Activated naive CD4-positive, alpha-beta T cell treated with anti-CD3 and anti-CD28 coated beads, Interleukin-2, amount 10 ng/mL, durations not matched to agents 7 days and 5 days (primary cell): ENCODE measurements at regions not wholly inside any gene's neighbourhood (a gene's known extent, or its start where the extent isn't known, plus 50 kb on each side); places are given as distances from the start of the nearest gene placed in this dataset.

Experiments used
- CTCF ChIA-PET: fragments of 350-600 bp; sonication (Branson Sonifier 250); formaldehyde crosslinking; loops from one replicate; lab custom pipeline; 2021; ENCODE audit warnings: antibody characterized with exemption; lab: Charles Lee
- DNase-seq: peaks from one replicate; pipeline ENCODE4 v3.0.0-alpha.2; 2020
- H3K27ac Mint-ChIP-seq: one replicate; pipeline ENCODE4 v1.8.0; 2021; ENCODE audit warnings: mild to moderate bottlenecking, moderate library complexity, mixed read lengths
- H3K27me3 Mint-ChIP-seq: one replicate; pipeline ENCODE4 v1.8.0; 2021; ENCODE audit warnings: mild to moderate bottlenecking, mixed read lengths
- H3K36me3 Mint-ChIP-seq: one replicate; pipeline ENCODE4 v1.8.0; 2021; ENCODE audit warnings: mixed read lengths
- H3K4me1 Mint-ChIP-seq: one replicate; pipeline ENCODE4 v1.8.0; 2021; ENCODE audit warnings: mixed read lengths
- H3K4me3 Mint-ChIP-seq: one replicate; pipeline ENCODE4 v1.8.0; 2021; ENCODE audit warnings: mild to moderate bottlenecking, moderate library complexity, mixed read lengths
- H3K9me3 Mint-ChIP-seq: one replicate; pipeline ENCODE4 v1.8.0; 2021; ENCODE audit warnings: mixed read lengths

- no peaks in the 10 kb centered on the region for H3K36me3 Mint-ChIP-seq
- CTCF ChIA-PET = no interaction called here
- no peak for DNase-seq
- no peak overlapping the region for H3K27ac Mint-ChIP-seq
- H3K4me1 Mint-ChIP-seq = peaks cover 3% of the 10 kb centered on the region
- H3K4me3 Mint-ChIP-seq = no peak overlapping the region
- H3K9me3 Mint-ChIP-seq = peaks cover 4% of the 10 kb centered on the region
- H3K27me3 Mint-ChIP-seq = no peaks in the 10 kb centered on the region
Observed at GRCh38 chr22:27307545-27308247, 493.9 kb downstream of the MN1 start.

- no peaks in the 10 kb centered on the region for H3K36me3 Mint-ChIP-seq
- no peak for DNase-seq
- no peaks in the 10 kb centered on the region for H3K27me3 Mint-ChIP-seq
- no peak overlapping the region for H3K27ac Mint-ChIP-seq
- H3K4me1 Mint-ChIP-seq = peaks cover 3% of the 10 kb centered on the region
- CTCF ChIA-PET = no interaction called here
- H3K4me3 Mint-ChIP-seq = no peak overlapping the region
- peaks cover 4% of the 10 kb centered on the region for H3K9me3 Mint-ChIP-seq
Observed at GRCh38 chr22:27308513-27308912, 493.0 kb downstream of the MN1 start.

GRCh38 chr22:27309697-27310096 lies 491.9 kb downstream of the MN1 start:
- no peak overlapping the region for H3K4me3 Mint-ChIP-seq
- DNase-seq = no peak
- CTCF ChIA-PET = no interaction called here
- peaks cover 3% of the 10 kb centered on the region for H3K4me1 Mint-ChIP-seq
- H3K9me3 Mint-ChIP-seq = peaks cover 4% of the 10 kb centered on the region
- no peaks in the 10 kb centered on the region for H3K36me3 Mint-ChIP-seq
- H3K27ac Mint-ChIP-seq = no peak overlapping the region
- no peaks in the 10 kb centered on the region for H3K27me3 Mint-ChIP-seq

GRCh38 chr22:27310966-27311697 lies 490.4 kb downstream of the MN1 start:
- peaks cover 3% of the 10 kb centered on the region for H3K4me1 Mint-ChIP-seq
- DNase-seq = no peak
- H3K36me3 Mint-ChIP-seq = no peaks in the 10 kb centered on the region
- peaks cover 4% of the 10 kb centered on the region for H3K9me3 Mint-ChIP-seq
- no peak overlapping the region for H3K27ac Mint-ChIP-seq
- no peak overlapping the region for H3K4me3 Mint-ChIP-seq
- CTCF ChIA-PET = no interaction called here
- H3K27me3 Mint-ChIP-seq = no peaks in the 10 kb centered on the region

DNA sequence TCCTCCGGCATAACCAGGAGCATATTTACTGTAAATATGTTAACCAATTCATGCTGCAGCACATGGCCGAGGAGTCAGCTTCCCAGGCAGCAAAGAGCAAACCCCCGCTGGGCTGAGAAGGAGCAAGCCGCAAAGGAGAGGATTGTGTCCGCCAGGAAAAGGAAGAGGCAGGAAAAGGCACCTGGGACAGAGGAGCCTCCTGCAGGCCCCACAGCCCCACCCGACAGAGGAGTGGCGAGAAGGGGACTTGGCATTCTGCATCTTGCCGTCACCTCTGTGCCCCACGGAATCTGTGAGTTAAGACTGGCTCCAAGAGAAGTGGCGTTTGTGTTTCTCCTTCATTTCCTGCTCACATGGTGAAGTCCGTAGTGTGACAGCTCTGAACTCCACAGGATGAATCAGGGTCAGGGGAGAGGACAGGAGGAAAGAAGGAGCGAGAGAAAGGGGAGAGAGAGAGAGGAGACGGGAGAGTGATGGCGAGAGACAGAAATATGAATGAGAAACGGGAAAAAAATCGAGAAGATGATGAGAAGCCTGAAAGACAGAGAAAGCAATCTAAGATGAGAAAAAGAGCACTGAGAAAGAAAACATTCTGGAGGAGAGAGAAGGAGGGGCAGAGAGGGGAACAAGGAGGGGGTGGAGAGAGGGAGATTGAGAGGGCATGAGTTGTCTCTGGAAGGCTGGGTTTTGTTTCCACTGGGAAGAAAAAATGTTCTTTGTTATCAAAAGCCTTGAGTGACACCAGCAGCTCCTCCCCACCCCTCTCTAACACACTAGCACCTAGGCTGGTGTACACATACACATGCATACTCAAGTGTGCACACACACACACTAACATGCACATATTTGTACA lies 489.6 kb downstream of the MN1 start:
- no peak for DNase-seq
- CTCF ChIA-PET = no interaction called here
- Mint-ChIP-seq H3K36me3 (no peaks in the 10 kb centered on the region), H3K4me3 (no peak overlapping the region), H3K27ac (no peak overlapping the region), H3K4me1 (peaks cover 3% of the 10 kb centered on the region), H3K9me3 (peaks cover 4% of the 10 kb centered on the region), H3K27me3 (no peaks in the 10 kb centered on the region)

- DNase-seq = no peak
- peaks cover 1% of the 10 kb centered on the region for H3K4me1 Mint-ChIP-seq
- no peak overlapping the region for H3K4me3 Mint-ChIP-seq
- H3K27me3 Mint-ChIP-seq = peaks cover under 1% of the 10 kb centered on the region
- CTCF ChIA-PET = no interaction called here
- H3K36me3 Mint-ChIP-seq = no peaks in the 10 kb centered on the region
- no peak overlapping the region for H3K27ac Mint-ChIP-seq
- peaks cover 4% of the 10 kb centered on the region for H3K9me3 Mint-ChIP-seq
Observed at GRCh38 chr22:27312565-27312964, 489.0 kb downstream of the MN1 start.

DNA sequence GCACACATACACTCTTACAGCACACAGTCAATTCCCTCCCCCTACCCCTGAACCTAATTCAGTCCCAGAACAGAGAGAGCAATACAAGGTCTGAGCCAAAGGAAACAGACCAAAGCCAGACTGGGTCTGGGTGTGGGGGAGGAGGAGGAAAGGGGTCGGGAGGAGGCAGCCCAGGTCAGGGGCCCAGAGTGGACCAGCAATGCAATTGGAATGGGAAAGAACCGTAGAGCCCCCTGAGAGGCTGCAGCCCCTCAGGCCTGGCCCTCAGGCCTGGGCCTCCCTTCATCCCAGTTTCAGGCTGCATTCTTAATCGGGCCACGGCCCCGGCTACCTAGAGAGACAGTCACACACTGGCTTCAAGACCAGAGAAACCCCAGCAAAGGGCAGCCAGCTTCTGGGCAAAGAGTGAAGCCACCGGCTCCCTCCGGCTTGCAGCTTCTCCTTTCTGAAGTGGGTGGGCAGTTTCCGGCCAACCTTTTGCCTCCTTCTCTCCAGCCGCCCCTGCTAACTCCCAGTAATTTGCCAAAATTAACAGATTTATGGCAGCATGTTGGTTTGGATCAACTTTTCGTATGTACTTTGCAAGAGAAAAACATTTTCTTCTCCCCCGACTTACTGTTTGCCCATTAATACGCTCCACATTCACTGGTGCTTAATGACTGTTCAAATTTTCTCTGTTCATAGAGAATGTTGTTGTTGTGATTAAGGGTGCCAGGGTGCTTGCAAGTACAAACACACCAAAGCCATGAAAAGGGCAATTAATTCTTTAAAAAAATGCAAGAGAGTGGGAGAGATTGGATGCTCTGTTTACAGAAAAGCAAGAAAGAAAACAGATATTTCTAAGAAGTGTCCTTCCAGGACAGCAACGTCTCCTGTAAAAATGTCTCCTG lies 488.3 kb downstream of the MN1 start:
- Mint-ChIP-seq H3K9me3 (peaks cover 2% of the 10 kb centered on the region), H3K27me3 (peaks cover 7% of the 10 kb centered on the region), H3K27ac (no peak overlapping the region), H3K4me3 (no peak overlapping the region), H3K4me1 (no peaks in the 10 kb centered on the region), H3K36me3 (no peaks in the 10 kb centered on the region)
- DNase-seq = no peak
- CTCF ChIA-PET = no interaction called here

DNA sequence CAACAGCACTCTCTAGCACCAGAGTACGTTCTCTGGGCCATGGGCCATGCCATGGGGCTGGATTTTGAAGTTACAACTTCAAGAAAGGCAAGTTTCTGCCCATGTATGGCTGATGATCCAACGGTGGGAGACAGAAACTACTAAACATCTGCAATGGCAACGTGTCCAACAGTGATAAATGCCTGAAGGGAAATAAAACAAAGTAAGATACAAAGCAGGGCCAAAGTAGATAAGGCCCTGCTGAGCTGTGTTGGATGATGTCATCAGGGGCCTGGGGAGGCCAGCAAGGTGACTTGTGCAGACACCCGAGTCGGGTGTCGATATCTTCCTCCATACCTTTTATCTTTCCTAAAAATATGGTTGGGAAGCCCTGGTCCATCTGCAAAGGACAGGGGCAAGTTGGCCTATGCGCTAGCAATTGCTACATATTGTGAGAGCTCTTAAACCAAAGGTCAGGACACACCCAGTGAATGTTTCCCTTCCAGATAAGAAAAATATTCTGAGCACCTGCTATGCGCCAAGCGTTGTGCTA lies 487.2 kb downstream of the MN1 start:
- no peak for DNase-seq
- no peak overlapping the region for H3K27ac Mint-ChIP-seq
- peaks cover 7% of the 10 kb centered on the region for H3K27me3 Mint-ChIP-seq
- CTCF ChIA-PET = no interaction called here
- no peaks in the 10 kb centered on the region for H3K4me1 Mint-ChIP-seq
- H3K4me3 Mint-ChIP-seq = no peak overlapping the region
- no peaks in the 10 kb centered on the region for H3K36me3 Mint-ChIP-seq
- H3K9me3 Mint-ChIP-seq = no peaks in the 10 kb centered on the region

DNA sequence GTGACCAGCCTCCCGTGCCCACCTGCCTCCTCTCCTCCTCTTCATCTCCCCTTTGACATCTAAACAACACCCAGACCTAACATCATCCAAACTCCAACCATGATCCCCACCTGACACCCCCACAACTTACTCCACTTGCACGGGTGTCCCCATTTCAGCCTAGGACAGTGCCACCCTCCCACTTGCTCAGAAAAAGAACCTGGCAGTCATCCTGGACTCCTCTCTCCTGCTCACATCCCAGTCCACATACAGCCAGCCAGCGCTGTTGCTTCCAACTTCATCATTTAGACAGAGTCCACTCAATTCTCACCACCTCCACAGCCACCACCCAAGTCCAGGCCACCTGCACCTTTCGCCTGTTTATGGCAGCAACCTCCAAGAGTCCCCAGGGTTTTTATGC lies 485.7 kb downstream of the MN1 start:
- H3K27ac Mint-ChIP-seq = no peak overlapping the region
- DNase-seq = no peak
- no peaks in the 10 kb centered on the region for H3K36me3 Mint-ChIP-seq
- H3K4me1 Mint-ChIP-seq = no peaks in the 10 kb centered on the region
- CTCF ChIA-PET = no interaction called here
- peaks cover 7% of the 10 kb centered on the region for H3K27me3 Mint-ChIP-seq
- H3K9me3 Mint-ChIP-seq = no peaks in the 10 kb centered on the region
- H3K4me3 Mint-ChIP-seq = no peak overlapping the region

- no peak for DNase-seq
- CTCF ChIA-PET = no interaction called here
Observed at GRCh38 chr22:27317096-27317495, 484.5 kb downstream of the MN1 start.

DNA sequence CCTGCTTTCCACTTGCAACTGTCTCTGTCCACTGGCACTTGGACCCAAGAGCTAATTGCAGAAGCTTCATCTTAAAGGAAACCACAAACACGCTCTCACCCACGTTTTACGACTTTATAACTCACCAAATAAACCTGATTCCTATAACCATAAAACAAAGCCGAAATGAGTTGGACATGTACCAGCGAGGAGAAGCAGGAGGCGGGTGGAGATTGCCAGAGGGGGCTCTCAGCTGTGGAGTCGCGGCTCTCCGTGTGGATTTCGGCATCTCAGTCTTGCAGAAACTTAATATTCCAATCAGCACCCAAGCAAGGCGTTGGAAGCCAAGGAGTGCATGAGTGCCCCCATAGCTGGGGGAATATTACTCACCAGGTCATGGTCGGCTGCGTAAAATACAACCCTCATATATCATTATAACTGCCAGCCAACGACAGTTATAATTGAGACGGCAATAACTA lies 483.6 kb downstream of the MN1 start:
- Mint-ChIP-seq H3K36me3 (no peaks in the 10 kb centered on the region), H3K27me3 (peaks cover 7% of the 10 kb centered on the region), H3K9me3 (no peaks in the 10 kb centered on the region), H3K4me1 (no peaks in the 10 kb centered on the region), H3K27ac (no peak overlapping the region), H3K4me3 (no peak overlapping the region)
- DNase-seq = no peak
- CTCF ChIA-PET = no interaction called here

More at GRCh38 chr22:27317096-27317495, 484.5 kb downstream of the MN1 start:
- Mint-ChIP-seq H3K4me3 (no peak overlapping the region), H3K36me3 (no peaks in the 10 kb centered on the region), H3K27me3 (peaks cover 7% of the 10 kb centered on the region), H3K27ac (no peak overlapping the region), H3K9me3 (no peaks in the 10 kb centered on the region), H3K4me1 (no peaks in the 10 kb centered on the region)

- H3K27ac Mint-ChIP-seq = no peak overlapping the region
- no peaks in the 10 kb centered on the region for H3K4me1 Mint-ChIP-seq
- DNase-seq = no peak
- peaks cover 7% of the 10 kb centered on the region for H3K27me3 Mint-ChIP-seq
- CTCF ChIA-PET = no interaction called here
- H3K36me3 Mint-ChIP-seq = no peaks in the 10 kb centered on the region
- H3K9me3 Mint-ChIP-seq = no peaks in the 10 kb centered on the region
- no peak overlapping the region for H3K4me3 Mint-ChIP-seq
Observed at GRCh38 chr22:27318516-27318915, 483.0 kb downstream of the MN1 start.

DNA sequence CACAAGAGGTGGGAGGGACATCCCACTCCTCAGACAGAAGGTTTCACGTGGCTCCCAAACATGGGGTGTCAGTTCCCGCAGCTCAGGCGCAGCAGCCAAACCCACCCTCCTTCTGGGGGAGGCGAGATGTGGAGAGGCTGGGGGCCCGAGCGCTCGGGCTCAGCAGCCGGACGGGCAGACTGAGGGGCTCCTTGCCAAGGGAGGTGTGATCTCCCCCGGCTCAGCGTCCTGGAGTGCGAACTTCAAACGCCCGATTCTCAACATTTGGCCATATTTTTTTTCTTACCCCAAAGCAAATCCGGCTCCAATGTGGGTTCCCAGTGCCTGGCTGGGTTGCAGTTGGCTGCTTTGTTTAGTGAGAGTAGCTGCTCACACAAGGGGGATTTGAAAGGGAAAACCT lies 477.9 kb downstream of the MN1 start:
- Mint-ChIP-seq H3K4me3 (no peak overlapping the region), H3K36me3 (no peaks in the 10 kb centered on the region), H3K9me3 (no peaks in the 10 kb centered on the region), H3K4me1 (no peaks in the 10 kb centered on the region), H3K27me3 (peaks cover 3% of the 10 kb centered on the region), H3K27ac (no peak overlapping the region)
- DNase-seq = no peak
- CTCF ChIA-PET = no interaction called here
